HG03354 (cell line): ENCODE measurements at regions not wholly inside any gene's neighbourhood (a gene's known extent, or its start where the extent isn't known, plus 50 kb on each side); places are given as distances from the start of the nearest gene placed in this dataset.
A peak's percentile ranks its signal among the peaks of the same experiment; 100 is the strongest.

Experiments
- ATAC-seq: cut with Tn5 transposase; IDR thresholded peaks from one replicate; pipeline ENCODE4 v1.9.1; 2021; ENCODE audit warnings: mild to moderate bottlenecking; ENCODE audit not compliant: unreplicated experiment, poor library complexity, severe bottlenecking

- no peak for ATAC-seq
Measured at GRCh38 chr4:74608151-74608949, 163.4 kb downstream of the AREG start.

DNA sequence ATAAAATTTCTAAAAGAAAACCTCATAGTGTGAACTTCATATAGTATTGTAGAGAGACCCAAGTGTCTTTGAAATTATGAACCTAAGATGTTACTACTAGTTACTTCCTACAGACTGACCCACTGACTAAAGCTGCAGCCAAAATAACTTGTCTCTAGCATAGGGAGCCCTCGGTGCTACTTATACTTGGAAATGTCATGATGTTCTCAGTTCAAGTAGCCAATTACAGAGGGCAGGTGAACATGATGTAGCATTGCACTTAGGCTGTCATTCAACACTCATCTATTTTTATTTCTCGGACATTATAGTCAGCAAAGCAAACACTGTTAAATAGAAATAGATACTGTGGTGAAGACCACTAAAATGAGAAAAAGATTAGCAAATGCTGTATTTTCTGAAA, 165.6 kb downstream of the AREG start:
- ATAC-seq = no peak

DNA sequence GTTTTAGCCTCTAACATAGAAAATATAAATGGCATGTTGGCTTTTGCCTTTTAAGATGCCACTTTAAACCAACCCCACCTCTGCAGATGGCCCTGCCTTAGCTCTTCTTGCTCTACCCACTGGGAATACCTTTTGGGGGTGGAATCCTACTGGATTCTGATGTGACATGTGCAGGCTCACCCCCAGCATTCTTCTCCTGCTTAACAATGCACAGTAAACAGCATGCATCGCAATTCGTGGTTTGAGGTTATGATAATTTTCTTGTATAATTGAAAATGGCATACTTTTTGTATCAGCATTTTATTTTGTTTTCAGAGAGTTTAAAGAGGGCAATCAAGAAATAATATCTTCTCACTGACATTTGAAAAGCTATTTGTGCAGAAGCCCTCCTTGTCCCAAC, 167.9 kb downstream of the AREG start:
- no peak for ATAC-seq

GRCh38 chr4:74613266-74613665, 168.3 kb downstream of the AREG start:
- ATAC-seq = no peak

DNA sequence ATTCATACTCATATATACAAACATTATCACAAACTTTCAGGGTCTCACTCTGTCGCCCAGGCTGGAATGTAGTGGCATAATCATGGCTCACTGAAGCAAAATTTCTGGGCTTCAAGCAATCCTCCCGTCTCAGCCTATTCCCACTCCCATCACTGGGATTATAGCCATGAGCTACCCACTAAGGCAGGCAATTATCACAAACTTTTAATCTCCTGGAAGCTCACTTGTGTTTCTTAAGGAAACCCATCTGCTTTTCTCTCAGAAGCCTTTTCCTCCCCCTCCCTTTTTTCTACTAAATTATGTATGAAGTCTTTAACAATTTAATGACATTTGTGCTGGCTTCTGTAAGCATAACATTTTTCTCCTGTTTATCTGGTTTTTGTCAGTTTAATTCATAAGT, 170.5 kb downstream of the AREG start:
- ATAC-seq = no peak

GRCh38 chr4:74618166-74618565, 173.2 kb downstream of the AREG start:
- no peak for ATAC-seq

GRCh38 chr4:74618659-74619058, 173.7 kb downstream of the AREG start:
- no peak for ATAC-seq

GRCh38 chr4:74619931-74620702, 174.2 kb downstream of the BTC start:
- no peak for ATAC-seq

GRCh38 chr4:74621616-74622015, 172.7 kb downstream of the BTC start:
- ATAC-seq = no peak

- peak; percentile 92 for ATAC-seq
Measured at GRCh38 chr4:74623041-74623440, 171.3 kb downstream of the BTC start.

GRCh38 chr4:74624351-74625151, 169.8 kb downstream of the BTC start:
- no peak for ATAC-seq

DNA sequence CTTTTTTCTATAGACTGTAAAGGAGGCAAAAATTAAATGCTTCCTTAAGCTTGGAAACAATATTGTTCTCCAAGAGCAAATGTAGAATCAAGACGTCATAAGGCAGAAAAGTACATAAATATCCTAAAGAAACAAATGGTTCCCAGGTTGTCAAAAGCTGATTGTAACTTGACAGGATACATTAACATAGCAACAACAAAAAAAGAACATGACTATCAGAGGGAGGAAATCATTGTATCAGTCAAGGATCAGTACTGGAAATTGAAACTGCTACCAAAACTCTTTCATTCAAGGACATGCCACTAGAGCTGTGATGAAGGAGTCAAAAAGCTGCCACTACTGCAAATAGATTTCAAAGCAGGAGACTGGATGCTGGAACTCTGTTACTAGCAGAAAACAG, 168.3 kb downstream of the BTC start:
- ATAC-seq = no peak

DNA sequence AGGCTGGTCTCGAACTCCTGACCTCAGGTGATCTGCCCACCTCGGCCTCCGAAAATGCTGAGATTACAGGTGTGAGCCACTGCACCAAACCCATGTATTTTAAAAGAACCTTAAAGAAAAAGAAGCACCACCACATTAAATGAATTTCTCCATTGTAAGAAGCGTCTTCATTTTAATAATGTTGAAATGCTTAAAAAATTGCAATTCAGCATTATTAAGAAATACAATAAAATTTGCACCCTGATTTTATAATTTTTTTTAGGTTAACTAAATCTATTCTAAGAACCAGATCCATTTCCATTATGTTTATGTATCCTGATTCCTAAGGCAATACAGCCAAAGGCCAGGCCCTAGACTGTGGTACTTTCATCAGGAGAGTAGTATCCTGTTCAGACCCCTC, 167.2 kb downstream of the BTC start:
- no peak for ATAC-seq

- no peak for ATAC-seq
Measured at GRCh38 chr4:74627504-74627903, 166.8 kb downstream of the BTC start.

DNA sequence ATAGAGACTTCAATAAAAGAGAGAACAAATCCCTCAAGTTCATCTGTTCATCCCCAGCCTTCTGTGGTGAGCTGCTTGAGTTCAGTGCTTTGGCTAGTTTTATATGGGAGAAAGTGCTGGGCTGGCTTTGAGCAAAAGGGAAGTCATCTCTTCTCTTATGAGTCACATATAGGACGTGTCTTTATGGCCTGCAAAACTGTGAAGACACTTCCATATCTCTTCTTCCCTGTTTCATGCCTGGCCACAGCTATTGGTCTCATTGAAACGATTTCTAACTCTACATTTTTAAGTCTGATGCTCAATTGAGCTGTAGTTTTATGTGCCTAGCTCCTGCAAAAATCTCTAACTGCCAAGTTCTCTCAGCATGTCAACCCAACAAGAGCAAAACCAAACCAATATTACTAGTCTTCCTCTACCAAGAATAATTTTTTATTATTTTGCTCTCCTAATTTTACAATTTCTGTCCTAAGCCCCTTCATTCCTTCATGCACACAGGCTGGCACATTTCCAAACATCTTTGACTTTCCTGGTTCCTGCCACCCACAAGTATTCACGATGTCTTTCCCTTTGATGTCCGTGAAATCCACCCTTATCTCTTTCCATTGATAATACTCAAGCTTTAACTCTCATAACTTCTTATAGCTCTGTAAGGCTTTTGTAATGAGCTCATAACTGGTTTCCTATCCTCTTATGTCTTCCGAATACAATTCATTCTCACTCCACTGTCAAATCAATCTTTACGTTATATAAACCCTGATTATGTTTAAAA, 165.3 kb downstream of the BTC start:
- no peak for ATAC-seq

DNA sequence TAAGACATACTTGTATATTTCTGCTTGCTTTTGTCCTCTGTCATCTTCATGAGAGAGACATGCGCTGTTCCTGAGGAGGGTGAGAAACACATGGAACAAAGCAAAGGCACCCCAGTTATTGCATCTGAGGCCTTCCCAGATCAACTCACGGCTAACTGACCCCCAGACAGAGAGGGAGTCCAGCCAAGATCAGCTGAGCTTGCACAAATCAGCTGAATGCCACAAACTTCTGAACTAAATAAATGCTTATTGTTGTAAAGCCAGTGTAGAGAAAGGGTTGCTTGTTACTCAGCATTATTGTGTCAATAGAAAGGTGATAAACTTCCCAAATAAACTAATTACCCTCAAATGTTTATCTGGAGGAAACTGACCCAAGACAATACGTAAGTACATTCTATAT, 163.8 kb downstream of the BTC start:
- no peak for ATAC-seq

- no peak for ATAC-seq
Measured at GRCh38 chr4:74631338-74631737, 163.0 kb downstream of the BTC start.

DNA sequence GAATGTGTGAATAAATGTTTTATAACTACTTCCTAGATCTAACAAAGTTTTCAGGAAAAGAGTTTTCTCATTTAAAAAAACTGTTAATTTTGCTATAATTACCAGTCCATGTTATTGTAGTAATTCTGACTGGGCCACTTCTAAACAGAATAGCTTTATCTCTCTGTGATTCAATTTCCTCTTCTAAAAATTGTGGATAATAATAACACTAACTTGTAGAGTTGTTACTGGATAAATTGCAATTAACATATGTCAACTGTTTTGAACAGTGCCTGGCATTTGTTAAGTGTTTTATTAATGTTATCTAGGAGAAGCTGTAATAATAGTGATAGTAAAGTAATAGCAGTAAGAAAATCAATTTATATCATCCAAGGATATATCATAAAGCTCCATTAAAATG, 162.3 kb downstream of the BTC start:
- no peak for ATAC-seq

DNA sequence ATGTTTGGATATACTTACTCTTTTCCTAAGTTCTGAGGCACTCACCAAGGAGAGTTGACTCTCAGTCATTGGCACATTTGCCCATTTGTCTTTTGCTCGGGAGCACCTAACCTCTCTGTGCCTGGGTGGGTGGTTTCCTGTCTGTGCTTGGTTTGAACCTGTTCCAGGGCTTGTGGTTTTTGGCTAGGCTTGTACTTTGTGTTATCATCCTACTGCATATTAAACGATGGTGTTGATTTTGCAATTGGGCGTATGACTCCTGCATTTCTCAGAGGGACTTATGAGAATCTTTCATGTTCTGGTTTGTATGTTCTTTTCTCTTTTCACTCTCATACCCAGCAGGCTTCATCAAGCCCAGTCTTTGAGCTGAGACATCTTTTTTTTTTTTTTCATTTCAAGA, 161.7 kb downstream of the BTC start:
- no peak for ATAC-seq

- no peak for ATAC-seq
Measured at GRCh38 chr4:74635074-74635473, 159.2 kb downstream of the BTC start.
